ENCODE measurements at regions not wholly inside any gene's neighbourhood (a gene's known extent, or its start where the extent isn't known, plus 50 kb on each side); places are given as distances from the start of the nearest gene placed in this dataset.

DNA sequence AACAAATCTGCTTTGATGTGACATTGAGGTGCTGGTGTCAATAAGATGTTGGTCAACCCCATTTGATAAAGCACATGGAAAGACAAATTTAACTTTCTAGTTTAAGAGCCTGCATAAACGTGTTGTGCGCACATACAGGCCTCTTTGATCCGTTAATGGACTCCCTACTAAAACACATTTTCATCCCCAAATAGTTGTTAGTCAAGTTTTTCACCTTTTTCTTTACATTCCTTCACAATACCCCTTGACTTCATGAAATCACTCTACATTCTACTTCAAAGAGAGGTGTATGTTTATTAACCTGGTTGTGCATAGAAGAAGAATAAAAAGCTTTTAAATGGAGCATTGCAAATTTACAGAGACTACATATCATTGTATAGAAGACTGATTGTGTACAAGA, 180.3 kb downstream of the HDGFL1 start:
- ChIA-PET POLR2A (no interaction called here), CTCF (no interaction called here)
- no peak for DNase-seq (ENCODE audit: low read depth, low spot score)
- H3K4me3 ChIP-seq (ENCODE audit: low read depth, low read length), result no peak overlapping the region
- no peak for TF ChIP-seq CTCF (IDR thresholded peaks at IDR 0.05; ENCODE audit: insufficient read depth, low read length, missing control alignments)

GRCh38 chr6:22751223-22751622, 181.9 kb downstream of the HDGFL1 start:
- DNase-seq (ENCODE audit: low read depth, low spot score), result no peak
- ChIA-PET CTCF (no interaction called here), POLR2A (no interaction called here)
- H3K4me3 ChIP-seq (ENCODE audit: low read depth, low read length), result no peak overlapping the region
- no peak for TF ChIP-seq CTCF (IDR thresholded peaks at IDR 0.05; ENCODE audit: insufficient read depth, low read length, missing control alignments)

DNA sequence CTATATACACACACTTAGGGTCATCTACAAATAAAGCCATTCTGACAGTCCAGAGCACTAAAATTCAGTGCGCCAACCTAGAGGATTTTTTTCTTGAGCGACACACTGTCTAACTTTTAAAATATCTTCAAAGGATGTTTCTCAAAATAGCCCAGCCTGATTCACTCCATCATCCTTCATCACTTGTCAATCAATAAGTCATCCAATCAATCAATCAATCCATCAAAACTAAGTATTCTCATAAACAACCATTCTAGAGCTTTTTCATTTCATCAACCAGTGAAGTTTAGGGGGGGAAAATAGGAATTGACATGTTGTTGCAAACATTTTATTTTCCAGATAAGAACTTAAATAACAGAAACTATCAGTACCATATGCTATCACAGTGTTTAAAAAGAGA, 183.2 kb downstream of the HDGFL1 start:
- CTCF ChIA-PET, result interaction anchor here (1.0 kb wide), 1 partner anchor 15 kb away, joined by 4 read pairs; no protein-coding TSS in a partner anchor
- TF ChIP-seq CTCF (IDR thresholded peaks at IDR 0.05; ENCODE audit: insufficient read depth, low read length, missing control alignments), result no peak
- POLR2A ChIA-PET, result no interaction called here
- H3K4me3 ChIP-seq (ENCODE audit: low read depth, low read length), result no peak overlapping the region
- no peak for DNase-seq (ENCODE audit: low read depth, low spot score)

DNA sequence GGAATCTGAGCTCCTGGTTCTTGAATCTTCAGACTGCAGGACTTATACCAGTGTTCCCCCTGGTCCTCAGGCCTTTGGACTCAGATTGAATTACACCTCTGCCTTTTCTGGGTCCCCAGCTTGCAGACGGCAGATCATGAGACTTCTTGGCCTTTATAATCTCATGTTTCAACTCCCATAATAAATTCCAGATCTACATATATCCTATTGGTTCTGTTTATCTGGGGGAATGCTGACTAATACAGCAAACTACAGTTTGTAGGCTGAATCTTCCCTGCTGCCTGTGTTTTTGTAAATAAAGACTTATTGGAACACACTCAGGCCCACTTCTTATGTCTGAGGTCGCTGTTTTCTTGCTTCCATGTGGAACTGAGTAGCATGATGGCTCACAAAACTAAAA, 184.7 kb downstream of the HDGFL1 start:
- no peak for DNase-seq (ENCODE audit: low read depth, low spot score)
- ChIA-PET CTCF (interaction anchor here (0.7 kb wide), 1 partner anchor 676 kb away, joined by 3 read pairs; no protein-coding TSS in a partner anchor), POLR2A (no interaction called here)
- no peak for TF ChIP-seq CTCF (IDR thresholded peaks at IDR 0.05; ENCODE audit: insufficient read depth, low read length, missing control alignments)
- no peak overlapping the region for H3K4me3 ChIP-seq (ENCODE audit: low read depth, low read length)

- no peak for TF ChIP-seq CTCF (IDR thresholded peaks at IDR 0.05; ENCODE audit: insufficient read depth, low read length, missing control alignments)
- ChIA-PET POLR2A (no interaction called here), CTCF (no interaction called here)
- H3K4me3 ChIP-seq (ENCODE audit: low read depth, low read length), result no peak overlapping the region
- no peak for DNase-seq (ENCODE audit: low read depth, low spot score)
These were observed 186.2 kb downstream of the HDGFL1 start for GRCh38 chr6:22755605-22756004.

DNA sequence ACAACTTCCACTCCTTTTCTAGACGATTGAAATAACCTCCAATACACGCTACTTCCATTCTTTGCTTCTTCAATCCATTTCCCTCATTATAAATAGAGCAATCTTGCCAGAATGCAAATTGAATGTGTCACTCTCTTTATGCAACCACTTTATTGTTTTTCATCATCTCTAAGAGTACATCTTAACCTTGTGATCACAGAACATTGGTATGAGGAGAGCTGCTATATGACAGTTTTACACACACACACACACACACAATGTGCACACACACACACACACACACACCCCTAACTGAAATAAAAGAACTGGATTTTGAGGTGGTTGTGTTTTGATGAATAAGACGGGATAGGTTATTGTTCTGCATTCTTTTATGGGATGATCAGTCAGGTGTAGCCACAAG, 187.0 kb downstream of the HDGFL1 start:
- no peak overlapping the region for H3K4me3 ChIP-seq (ENCODE audit: low read depth, low read length)
- peak; percentile 50 for DNase-seq (ENCODE audit: low read depth, low spot score)
- CTCF ChIA-PET, result no interaction called here
- POLR2A ChIA-PET, result no interaction called here
- no peak for TF ChIP-seq CTCF (IDR thresholded peaks at IDR 0.05; ENCODE audit: insufficient read depth, low read length, missing control alignments)
